ENCODE measurements at regions not wholly inside any gene's neighbourhood (a gene's known extent, or its start where the extent isn't known, plus 50 kb on each side); places are given as distances from the start of the nearest gene placed in this dataset.

DNA sequence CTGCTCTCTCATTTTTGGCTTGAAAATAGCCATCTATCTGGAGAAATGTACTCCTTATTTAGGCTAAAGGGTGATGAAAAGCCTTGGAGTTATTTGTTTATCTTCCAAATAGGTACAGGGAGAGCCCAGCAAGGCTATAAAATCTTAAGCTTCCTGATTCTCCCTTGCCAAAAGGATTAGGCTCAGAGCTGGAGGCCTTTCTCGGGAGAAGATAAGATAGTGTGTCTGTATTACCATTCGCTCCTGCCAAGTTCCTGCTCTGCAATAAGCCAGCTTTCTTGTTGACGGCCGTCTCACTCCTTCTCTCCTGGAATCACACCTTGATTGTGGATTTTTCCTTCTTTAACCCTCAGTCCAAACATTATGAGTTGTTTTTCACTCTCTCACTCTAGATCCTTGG, 171.8 kb upstream of the TTC29 start:
- TF ChIP-seq, protein P1, sequence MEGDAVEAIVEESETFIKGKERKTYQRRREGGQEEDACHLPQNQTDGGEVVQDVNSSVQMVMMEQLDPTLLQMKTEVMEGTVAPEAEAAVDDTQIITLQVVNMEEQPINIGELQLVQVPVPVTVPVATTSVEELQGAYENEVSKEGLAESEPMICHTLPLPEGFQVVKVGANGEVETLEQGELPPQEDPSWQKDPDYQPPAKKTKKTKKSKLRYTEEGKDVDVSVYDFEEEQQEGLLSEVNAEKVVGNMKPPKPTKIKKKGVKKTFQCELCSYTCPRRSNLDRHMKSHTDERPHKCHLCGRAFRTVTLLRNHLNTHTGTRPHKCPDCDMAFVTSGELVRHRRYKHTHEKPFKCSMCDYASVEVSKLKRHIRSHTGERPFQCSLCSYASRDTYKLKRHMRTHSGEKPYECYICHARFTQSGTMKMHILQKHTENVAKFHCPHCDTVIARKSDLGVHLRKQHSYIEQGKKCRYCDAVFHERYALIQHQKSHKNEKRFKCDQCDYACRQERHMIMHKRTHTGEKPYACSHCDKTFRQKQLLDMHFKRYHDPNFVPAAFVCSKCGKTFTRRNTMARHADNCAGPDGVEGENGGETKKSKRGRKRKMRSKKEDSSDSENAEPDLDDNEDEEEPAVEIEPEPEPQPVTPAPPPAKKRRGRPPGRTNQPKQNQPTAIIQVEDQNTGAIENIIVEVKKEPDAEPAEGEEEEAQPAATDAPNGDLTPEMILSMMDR (IDR thresholded peaks at IDR 0.05; ENCODE audit: poor library complexity): no peak
- TF ChIP-seq EZH2 (IDR thresholded peaks at IDR 0.05; ENCODE audit: borderline replicate concordance) (no peak), EZH2phosphoT487 (IDR thresholded peaks at IDR 0.05; ENCODE audit: low read depth, severe bottlenecking, unreplicated experiment) (no peak)
